Neural progenitor cell (in vitro differentiated cells): ENCODE measurements at regions not wholly inside any gene's neighbourhood (a gene's known extent, or its start where the extent isn't known, plus 50 kb on each side); places are given as distances from the start of the nearest gene placed in this dataset.

Experiments
- DNase-seq: peaks from one replicate; pipeline ENCODE4 v3.0.0-alpha.2; 2016; ENCODE audit warnings: low spot score
- H2AFZ ChIP-seq: fragments of 200-600 bp; sonication (generic); replicated peaks from 2 replicates; pipeline ENCODE4 v1.6.1; 2016; ENCODE audit warnings: antibody characterized with exemption
- H3F3A ChIP-seq: fragments of 200-600 bp; sonication (generic); 2 replicates; pipeline ENCODE4 v1.6.1; 2016; ENCODE audit warnings: antibody characterized with exemption, low read depth
- H3K27ac ChIP-seq: fragments of 200-600 bp; sonication (generic); 2 replicates; pipeline ENCODE4 v1.5.1; 2016; ENCODE audit warnings: mild to moderate bottlenecking
- H3K27me3 ChIP-seq: fragments of 200-600 bp; sonication (generic); 2 replicates; pipeline ENCODE4 v1.6.1; 2016; ENCODE audit warnings: mild to moderate bottlenecking, moderate library complexity
- H3K36me3 ChIP-seq: fragments of 200-600 bp; sonication (generic); 2 replicates; pipeline ENCODE4 v1.5.1; 2016
- H3K4me1 ChIP-seq: fragments of 200-600 bp; sonication (generic); 2 replicates; pipeline ENCODE4 v1.6.1; 2016; ENCODE audit warnings: mixed run types
- H3K4me2 ChIP-seq: fragments of 200-600 bp; sonication (generic); 2 replicates; pipeline ENCODE4 v1.6.1; 2016
- H3K4me3 ChIP-seq: fragments of 200-600 bp; sonication (generic); 2 replicates; pipeline ENCODE4 v1.5.1; 2016
- H3K79me2 ChIP-seq: fragments of 200-600 bp; sonication (generic); 2 replicates; pipeline ENCODE4 v1.6.1; 2016; ENCODE audit warnings: low read depth
- H3K9ac ChIP-seq: fragments of 200-600 bp; sonication (generic); 2 replicates; pipeline ENCODE4 v1.6.1; 2016
- H3K9me3 ChIP-seq: fragments of 200-600 bp; sonication (generic); 2 replicates; pipeline ENCODE4 v1.5.1; 2016; ENCODE audit warnings: low read depth
- H4K20me1 ChIP-seq: fragments of 200-600 bp; sonication (generic); 2 replicates; pipeline ENCODE4 v1.6.1; 2016; ENCODE audit warnings: low read depth
- H3K27ac Mint-ChIP-seq: 3 replicates; pipeline ENCODE4 v1.8.0; 2021; ENCODE audit warnings: mixed read lengths
- H3K27me3 Mint-ChIP-seq: 2 replicates; pipeline ENCODE4 v1.8.0; 2022; ENCODE audit warnings: low read depth, mild to moderate bottlenecking, inconsistent platforms, moderate library complexity, mixed read lengths; ENCODE audit not compliant: insufficient read depth
- H3K36me3 Mint-ChIP-seq: 3 replicates; pipeline ENCODE4 v1.8.0; 2021; ENCODE audit warnings: mixed read lengths
- H3K4me1 Mint-ChIP-seq: 3 replicates; pipeline ENCODE4 v1.8.0; 2021; ENCODE audit warnings: mixed read lengths
- H3K4me3 Mint-ChIP-seq: 3 replicates; pipeline ENCODE4 v1.8.0; 2021; ENCODE audit warnings: mild to moderate bottlenecking, moderate library complexity, mixed read lengths
- H3K9me3 Mint-ChIP-seq: 3 replicates; pipeline ENCODE4 v1.8.0; 2020; ENCODE audit warnings: mixed read lengths
- CTCF ChIP-seq: fragments of 200-600 bp; sonication (generic); IDR thresholded peaks from 2 replicates; pipeline ENCODE4 v1.5.1; 2017; ENCODE audit warnings: antibody characterized with exemption, mild to moderate bottlenecking
- EZH2 ChIP-seq: fragments of 200-600 bp; sonication (generic); IDR thresholded peaks from 2 replicates; pipeline ENCODE4 v1.6.1; 2017; ENCODE audit warnings: antibody characterized with exemption, mild to moderate bottlenecking, moderate library complexity
- EZH2phosphoT487 ChIP-seq: fragments of 200-600 bp; sonication (generic); IDR thresholded peaks from 2 replicates; pipeline ENCODE4 v1.6.1; 2017; ENCODE audit warnings: antibody characterized with exemption

DNA sequence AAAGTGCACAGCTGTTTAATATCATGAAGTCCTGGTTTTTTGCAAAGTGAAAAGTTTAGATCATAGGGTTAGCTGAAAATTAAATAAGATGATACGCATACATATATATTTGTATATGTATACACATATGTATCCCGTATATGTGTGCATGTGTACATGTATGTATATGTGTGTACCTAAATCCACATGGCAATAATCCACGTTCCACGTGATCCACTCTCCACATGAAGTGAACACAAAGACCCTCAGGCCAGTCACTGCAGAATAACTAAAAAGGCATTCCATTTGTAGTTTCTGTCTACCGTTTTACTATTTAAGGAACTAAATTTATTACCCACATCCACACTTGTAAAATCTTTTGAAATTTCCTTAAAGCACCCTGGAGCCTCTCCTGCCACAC, 294.9 kb downstream of the FOXA2 start:
- TF ChIP-seq EZH2, result no peak
- no peak for TF ChIP-seq CTCF
- Histone ChIP-seq H3K79me2 (no peaks in the 10 kb centered on the region), H3K36me3 (no peaks in the 10 kb centered on the region), H3K27me3 (no peaks in the 10 kb centered on the region), H3K4me3 (no peak overlapping the region), H3F3A (no peaks in the 10 kb centered on the region), H3K4me1 (no peaks in the 10 kb centered on the region), H3K4me2 (no peak overlapping the region), H3K9ac (no peak overlapping the region), H4K20me1 (no peaks in the 10 kb centered on the region), H3K27ac (no peak overlapping the region), H3K9me3 (no peaks in the 10 kb centered on the region), H2AFZ (no peak overlapping the region)
- no peaks in the 10 kb centered on the region for H3K4me1 Mint-ChIP-seq
- no peak overlapping the region for H3K4me3 Mint-ChIP-seq
- no peak overlapping the region for H3K27ac Mint-ChIP-seq
- H3K9me3 Mint-ChIP-seq, result no peaks in the 10 kb centered on the region
- H3K36me3 Mint-ChIP-seq, result no peaks in the 10 kb centered on the region
- peaks cover 11% of the 10 kb centered on the region for H3K27me3 Mint-ChIP-seq
- no peak for DNase-seq

DNA sequence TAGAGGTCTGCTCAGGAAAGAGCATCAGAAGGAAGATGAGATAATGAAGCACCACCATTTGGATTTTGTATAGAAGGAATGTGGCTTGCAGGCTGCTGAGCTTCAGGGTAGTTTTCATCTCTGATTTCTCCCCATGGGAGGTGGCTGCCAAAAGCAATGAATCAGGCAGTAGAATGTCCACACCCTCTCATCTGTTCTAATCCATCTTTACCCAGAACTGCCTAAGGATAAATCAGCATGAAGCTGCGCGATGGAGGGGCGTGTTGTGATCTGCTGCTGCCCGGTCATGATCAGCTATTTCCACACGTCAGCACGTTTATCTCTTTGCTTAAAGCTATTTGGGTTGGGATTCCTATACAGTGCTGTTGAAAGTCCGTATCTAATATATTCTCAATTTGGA, 295.4 kb downstream of the FOXA2 start:
- Histone ChIP-seq H3K36me3 (no peaks in the 10 kb centered on the region), H3K4me3 (no peak overlapping the region), H3F3A (no peaks in the 10 kb centered on the region), H2AFZ (no peak overlapping the region), H3K27me3 (no peaks in the 10 kb centered on the region), H3K27ac (no peak overlapping the region), H3K79me2 (no peaks in the 10 kb centered on the region), H3K9me3 (no peaks in the 10 kb centered on the region), H4K20me1 (no peaks in the 10 kb centered on the region), H3K4me1 (no peaks in the 10 kb centered on the region), H3K9ac (no peak overlapping the region), H3K4me2 (no peak overlapping the region)
- TF ChIP-seq EZH2phosphoT487, result no peak
- no peak for TF ChIP-seq EZH2
- TF ChIP-seq CTCF, result no peak
- H3K36me3 Mint-ChIP-seq, result no peaks in the 10 kb centered on the region
- DNase-seq, result no peak
- no peak overlapping the region for H3K27ac Mint-ChIP-seq
- H3K4me1 Mint-ChIP-seq, result no peaks in the 10 kb centered on the region
- H3K4me3 Mint-ChIP-seq, result no peak overlapping the region
- no peaks in the 10 kb centered on the region for H3K9me3 Mint-ChIP-seq
- H3K27me3 Mint-ChIP-seq, result peaks cover 11% of the 10 kb centered on the region

GRCh38 chr20:22288156-22288555, 296.2 kb downstream of the FOXA2 start:
- Histone ChIP-seq H3K27me3 (no peaks in the 10 kb centered on the region), H3K9ac (no peak overlapping the region), H4K20me1 (no peaks in the 10 kb centered on the region), H3K27ac (no peak overlapping the region), H3F3A (no peaks in the 10 kb centered on the region), H3K79me2 (no peaks in the 10 kb centered on the region), H3K36me3 (no peaks in the 10 kb centered on the region), H3K4me3 (no peak overlapping the region), H3K9me3 (no peaks in the 10 kb centered on the region), H2AFZ (no peak overlapping the region), H3K4me1 (no peaks in the 10 kb centered on the region), H3K4me2 (no peak overlapping the region)
- Mint-ChIP-seq H3K27ac (no peak overlapping the region), H3K4me3 (no peak overlapping the region), H3K9me3 (no peaks in the 10 kb centered on the region), H3K4me1 (no peaks in the 10 kb centered on the region), H3K27me3 (peaks cover 8% of the 10 kb centered on the region), H3K36me3 (no peaks in the 10 kb centered on the region)
- no peak for DNase-seq
- TF ChIP-seq CTCF, result no peak
- TF ChIP-seq EZH2, result no peak
- TF ChIP-seq EZH2phosphoT487, result no peak

DNA sequence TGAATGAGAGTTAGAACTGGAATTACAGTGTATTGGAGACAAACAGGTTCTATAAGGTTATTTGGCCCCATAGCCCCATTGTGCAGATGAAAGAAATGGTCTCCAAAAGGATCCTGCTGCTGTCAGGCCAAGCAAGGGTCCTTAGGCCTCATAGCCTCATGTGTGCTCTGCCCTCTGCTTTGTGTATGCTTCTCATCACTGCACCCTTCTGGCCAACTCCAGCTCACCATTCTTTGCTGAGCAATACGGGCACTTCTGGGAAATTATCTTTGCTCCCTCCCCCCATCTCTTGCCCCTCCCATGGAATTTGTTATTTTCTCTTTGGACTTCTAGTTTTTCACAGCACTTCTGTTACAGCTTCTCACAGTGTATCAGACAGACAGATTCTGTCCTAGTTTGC, 298.8 kb downstream of the FOXA2 start:
- TF ChIP-seq CTCF (no peak), EZH2 (no peak), EZH2phosphoT487 (no peak)
- Histone ChIP-seq H4K20me1 (no peaks in the 10 kb centered on the region), H3K4me3 (no peak overlapping the region), H3K27me3 (no peaks in the 10 kb centered on the region), H3K36me3 (no peaks in the 10 kb centered on the region), H3K4me2 (no peak overlapping the region), H2AFZ (no peak overlapping the region), H3K4me1 (no peaks in the 10 kb centered on the region), H3F3A (no peaks in the 10 kb centered on the region), H3K79me2 (no peaks in the 10 kb centered on the region), H3K9ac (no peak overlapping the region), H3K27ac (no peak overlapping the region), H3K9me3 (no peaks in the 10 kb centered on the region)
- no peak for DNase-seq
- Mint-ChIP-seq H3K27me3 (peaks cover 5% of the 10 kb centered on the region), H3K27ac (no peak overlapping the region), H3K9me3 (no peaks in the 10 kb centered on the region), H3K36me3 (no peaks in the 10 kb centered on the region), H3K4me3 (no peak overlapping the region), H3K4me1 (no peaks in the 10 kb centered on the region)
